Mesodermal cell (in vitro differentiated cells): ENCODE measurements at regions not wholly inside any gene's neighbourhood (a gene's known extent, or its start where the extent isn't known, plus 50 kb on each side); places are given as distances from the start of the nearest gene placed in this dataset.

Experiments used
- H3K27ac ChIP-seq: 2 replicates; pipeline ENCODE4 v1.7.0; 2013; ENCODE audit warnings: mild to moderate bottlenecking, low read depth, low read length, moderate library complexity; ENCODE audit not compliant: severe bottlenecking
- H3K36me3 ChIP-seq: 2 replicates; pipeline ENCODE4 v1.7.1; 2013; ENCODE audit warnings: mild to moderate bottlenecking, low read length, moderate library complexity; ENCODE audit not compliant: control insufficient read depth, insufficient read depth
- H3K4me1 ChIP-seq: one replicate; pipeline ENCODE4 v1.7.1; 2013; ENCODE audit warnings: mild to moderate bottlenecking, low read length; ENCODE audit not compliant: insufficient read depth, control insufficient read depth, poor library complexity, severe bottlenecking
- H3K4me3 ChIP-seq: 2 replicates; pipeline ENCODE4 v1.7.0; 2013; ENCODE audit warnings: low read length, control low read depth, mild to moderate bottlenecking; ENCODE audit not compliant: insufficient read depth, poor library complexity, severe bottlenecking; ENCODE audit errors: extremely low read depth
- H3K9me3 ChIP-seq: 2 replicates; pipeline ENCODE4 v1.7.1; 2013; ENCODE audit warnings: mild to moderate bottlenecking, low read length, moderate library complexity; ENCODE audit not compliant: control insufficient read depth
- WGBS, 2 experiments: methylation state at CpG; one replicate each; pipeline ENCODE4 v1.1.5; 2013; ENCODE audit warnings: missing lambda C conversion rate in 2 of 2; ENCODE audit not compliant: insufficient coverage in 2 of 2; 5-methylcytosine and 5-hydroxymethylcytosine counted together

DNA sequence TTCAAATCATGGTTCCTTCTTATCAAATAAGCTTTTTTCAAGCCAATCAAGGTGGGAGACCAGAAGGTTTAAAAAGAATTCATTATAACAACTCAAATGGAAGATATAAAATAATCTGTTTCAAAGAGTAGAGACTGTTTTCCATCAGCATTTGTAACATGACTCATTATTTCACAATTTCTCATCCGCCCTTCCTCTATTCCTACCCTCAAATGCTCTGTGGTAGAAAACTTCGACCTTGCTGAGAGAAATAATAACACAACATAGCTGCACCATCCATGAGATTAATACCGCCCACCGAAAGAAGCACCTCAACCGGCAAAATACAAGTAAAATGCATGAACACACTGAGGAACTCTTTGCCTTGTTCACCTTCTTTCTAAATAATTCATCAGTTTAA is 2039.2 kb upstream of the CELF4 start:
- Histone ChIP-seq H3K9me3 (no peaks in the 10 kb centered on the region), H3K4me3 (no peak overlapping the region), H3K4me1 (peaks cover 8% of the 10 kb centered on the region), H3K27ac (no peak overlapping the region), H3K36me3 (no peaks in the 10 kb centered on the region)
- WGBS, 2 experiments = 84 to 85% methylated on average over 4 to 5 of the region's 5 CpGs

DNA sequence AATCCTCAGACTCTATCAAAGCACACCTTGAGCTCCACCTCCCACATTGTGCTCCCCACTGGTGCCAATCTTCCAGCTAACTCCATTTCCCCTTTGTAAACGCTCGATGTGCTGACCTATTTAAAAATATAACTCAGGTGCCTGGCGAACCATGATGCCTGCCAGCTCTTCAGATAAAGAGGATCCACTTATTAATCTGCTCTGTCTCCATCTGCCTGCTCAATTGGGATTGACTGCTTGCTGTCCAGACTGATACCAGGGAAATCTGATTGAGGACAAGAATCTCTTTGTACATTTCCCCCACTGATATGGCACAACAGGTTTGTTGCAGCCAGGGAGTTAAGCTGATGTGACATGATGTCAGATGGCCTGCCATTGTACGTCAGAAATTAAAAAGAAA is 2036.5 kb upstream of the CELF4 start:
- 91 to 98% methylated on average over 3 to 4 of the region's 4 CpGs for WGBS, 2 experiments
- H3K4me3 ChIP-seq = no peak overlapping the region
- H3K27ac ChIP-seq = no peak overlapping the region
- no peaks in the 10 kb centered on the region for H3K36me3 ChIP-seq
- peaks cover 8% of the 10 kb centered on the region for H3K4me1 ChIP-seq
- H3K9me3 ChIP-seq = no peaks in the 10 kb centered on the region

DNA sequence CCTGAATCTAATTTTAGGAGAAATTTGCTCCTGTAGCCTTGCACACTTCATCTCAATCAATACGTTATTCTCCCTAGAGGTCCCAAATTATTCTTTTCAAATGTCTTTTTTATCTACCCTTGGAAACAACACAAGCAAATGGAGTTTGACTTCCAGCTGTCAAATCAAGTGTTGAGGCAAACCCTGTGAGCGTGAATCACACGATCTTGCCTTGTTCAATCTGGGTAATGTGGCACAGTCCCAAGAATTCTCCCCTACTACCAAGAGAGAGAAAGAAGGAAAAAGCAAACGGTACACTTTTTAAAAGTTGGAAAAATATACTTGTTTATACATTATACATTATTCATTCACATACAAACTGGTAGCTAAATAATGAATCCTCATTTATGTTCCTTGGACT is 2035.3 kb upstream of the CELF4 start:
- Histone ChIP-seq H3K4me3 (no peak overlapping the region), H3K27ac (no peak overlapping the region), H3K9me3 (no peaks in the 10 kb centered on the region), H3K4me1 (no peaks in the 10 kb centered on the region), H3K36me3 (no peaks in the 10 kb centered on the region)
- 100% methylated on average over 1 of the region's 4 CpGs for WGBS, 2 experiments

DNA sequence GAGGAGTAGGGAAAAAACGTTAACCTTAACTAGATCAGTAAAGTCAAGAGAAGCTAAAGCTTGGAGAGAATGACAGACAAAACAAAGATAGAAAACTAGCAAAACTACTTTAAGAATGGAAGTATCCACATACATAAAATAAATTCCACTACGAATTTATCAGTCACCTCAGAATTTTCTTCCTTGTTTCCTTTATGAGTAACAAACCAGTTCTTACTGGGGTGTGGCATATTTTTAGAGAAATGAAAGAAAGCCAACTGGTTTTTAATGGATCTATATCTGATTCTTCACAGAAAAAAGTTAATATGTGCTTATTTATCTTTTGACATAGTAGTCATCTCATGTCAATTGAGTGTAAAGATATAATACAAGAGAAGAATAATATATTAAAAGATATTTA is 2033.7 kb upstream of the CELF4 start:
- WGBS, 2 experiments = no CpG with 5 or more reads among the region's 2 CpGs
- H3K4me1 ChIP-seq = no peaks in the 10 kb centered on the region
- H3K27ac ChIP-seq = no peak overlapping the region
- no peaks in the 10 kb centered on the region for H3K36me3 ChIP-seq
- no peaks in the 10 kb centered on the region for H3K9me3 ChIP-seq
- H3K4me3 ChIP-seq = no peak overlapping the region

DNA sequence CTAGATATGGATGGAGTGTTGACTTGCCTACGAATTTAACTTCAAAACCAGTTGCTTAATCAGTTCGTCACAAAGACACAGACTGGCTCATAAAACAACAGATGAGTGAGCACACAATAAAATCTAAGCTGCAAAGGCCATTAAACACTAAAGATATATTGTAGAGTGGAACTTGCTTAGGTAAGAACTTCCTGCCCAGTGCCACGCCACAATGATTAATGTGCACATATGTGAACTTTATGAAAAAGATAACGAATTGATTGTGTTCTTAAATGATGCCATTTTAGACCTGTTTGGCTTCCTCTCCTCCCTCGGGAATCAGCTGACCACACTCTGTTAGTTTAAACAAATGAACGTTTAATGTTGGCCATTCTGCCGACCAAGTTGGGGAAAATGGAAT is 2031.3 kb upstream of the CELF4 start:
- Histone ChIP-seq H3K4me1 (no peaks in the 10 kb centered on the region), H3K9me3 (no peaks in the 10 kb centered on the region), H3K36me3 (no peaks in the 10 kb centered on the region), H3K4me3 (no peak overlapping the region), H3K27ac (no peak overlapping the region)
- 94 to 100% methylated on average over 3 of the region's 7 CpGs for WGBS, 2 experiments

DNA sequence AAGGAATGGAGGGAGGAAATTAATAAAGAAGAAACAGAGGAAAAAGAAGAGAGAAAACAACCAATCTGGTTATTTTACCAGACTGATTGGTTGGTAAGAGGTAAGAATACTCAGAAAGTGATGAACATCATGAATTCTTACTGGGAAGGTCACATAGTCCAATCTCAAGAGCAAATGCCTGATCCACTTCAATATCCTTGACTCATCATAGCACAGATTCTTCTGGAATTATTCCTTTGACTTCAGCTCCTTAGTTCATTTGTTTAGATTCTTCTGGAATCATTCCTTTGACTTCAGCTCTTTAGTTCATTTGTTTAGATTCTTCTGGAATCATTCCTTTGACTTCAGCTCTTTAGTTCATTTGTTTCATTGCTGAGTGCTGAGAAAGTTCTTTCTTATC is 2030.6 kb upstream of the CELF4 start:
- Histone ChIP-seq H3K4me3 (no peak overlapping the region), H3K4me1 (no peaks in the 10 kb centered on the region), H3K36me3 (no peaks in the 10 kb centered on the region), H3K27ac (no peak overlapping the region), H3K9me3 (no peaks in the 10 kb centered on the region)

DNA sequence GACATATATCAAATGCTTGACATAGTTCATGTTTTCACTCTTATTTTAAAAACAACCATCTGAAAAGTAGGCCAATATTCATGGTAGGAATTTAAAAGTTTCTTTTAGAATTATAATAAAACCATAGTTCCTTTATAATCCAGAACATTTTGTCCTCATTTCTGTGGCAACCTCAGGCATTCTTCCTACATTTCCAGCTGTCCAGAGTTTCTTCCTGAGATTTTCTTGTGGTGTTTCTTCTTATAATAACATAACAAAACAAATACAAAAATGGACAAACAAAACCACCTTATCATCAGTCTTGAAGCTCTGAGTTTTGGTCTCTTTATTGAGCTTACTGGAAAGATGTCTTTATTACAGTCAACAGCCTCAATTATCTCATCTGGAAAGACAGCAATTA is 2028.6 kb upstream of the CELF4 start:
- H3K27ac ChIP-seq = no peak overlapping the region
- H3K4me3 ChIP-seq = no peak overlapping the region
- H3K4me1 ChIP-seq = no peaks in the 10 kb centered on the region
- H3K36me3 ChIP-seq = no peaks in the 10 kb centered on the region
- H3K9me3 ChIP-seq = no peaks in the 10 kb centered on the region

GRCh38 chr18:39591649-39592048 is 2026.1 kb upstream of the CELF4 start:
- no peaks in the 10 kb centered on the region for H3K9me3 ChIP-seq
- H3K4me3 ChIP-seq = no peak overlapping the region
- no peaks in the 10 kb centered on the region for H3K36me3 ChIP-seq
- no peak overlapping the region for H3K27ac ChIP-seq
- no peaks in the 10 kb centered on the region for H3K4me1 ChIP-seq

DNA sequence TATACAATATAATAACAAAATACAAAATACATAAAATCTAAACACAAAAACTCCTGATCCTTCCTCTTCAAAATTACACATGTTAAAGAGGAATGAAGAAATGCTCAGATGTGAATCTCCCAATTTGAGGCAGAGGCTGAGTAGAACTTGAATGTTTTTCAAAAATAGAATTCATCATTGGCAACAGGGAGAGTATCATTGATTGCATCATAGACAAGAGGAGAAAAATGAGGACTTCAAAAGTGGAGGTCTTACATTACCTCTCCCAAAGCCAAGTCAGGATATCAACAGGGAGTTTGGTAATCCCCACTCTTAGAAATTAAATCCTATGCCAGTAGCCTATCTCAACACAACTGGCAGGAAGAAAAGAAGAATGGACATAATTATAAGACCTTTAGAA is 2023.9 kb upstream of the CELF4 start:
- Histone ChIP-seq H3K9me3 (no peaks in the 10 kb centered on the region), H3K27ac (no peak overlapping the region), H3K4me1 (no peaks in the 10 kb centered on the region), H3K36me3 (no peaks in the 10 kb centered on the region), H3K4me3 (no peak overlapping the region)

- no peak overlapping the region for H3K4me3 ChIP-seq
- no CpG with 5 or more reads among the region's 1 CpG for WGBS, 2 experiments
Observed at GRCh38 chr18:39587586-39587985, 2022.0 kb upstream of the CELF4 start.

DNA sequence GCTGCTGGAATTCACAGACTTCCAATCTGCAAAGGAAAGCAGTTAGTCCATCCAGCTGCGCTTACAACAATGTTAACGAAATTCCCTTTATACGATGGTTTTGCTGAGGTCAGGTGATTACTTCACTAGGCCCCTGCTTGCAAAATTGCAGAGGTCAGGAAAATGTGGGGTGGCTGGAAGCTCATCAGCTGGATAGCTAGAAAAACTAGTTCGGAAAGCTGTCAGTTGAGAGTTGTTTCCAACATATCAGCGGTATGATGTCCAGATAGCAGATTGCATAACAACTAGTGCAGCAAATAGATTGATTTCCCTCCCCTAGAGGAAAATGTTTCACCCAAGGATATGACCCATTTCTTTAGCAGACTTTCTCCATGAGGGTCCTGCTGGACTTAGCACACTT is 2021.1 kb upstream of the CELF4 start:
- Histone ChIP-seq H3K9me3 (no peaks in the 10 kb centered on the region), H3K4me3 (no peak overlapping the region), H3K27ac (no peak overlapping the region), H3K4me1 (no peaks in the 10 kb centered on the region), H3K36me3 (no peaks in the 10 kb centered on the region)
- 87 to 96% methylated on average over 5 of the region's 5 CpGs for WGBS, 2 experiments

More at GRCh38 chr18:39587586-39587985, 2022.0 kb upstream of the CELF4 start:
- no peak overlapping the region for H3K27ac ChIP-seq
- no peaks in the 10 kb centered on the region for H3K4me1 ChIP-seq
- H3K36me3 ChIP-seq = no peaks in the 10 kb centered on the region
- H3K9me3 ChIP-seq = no peaks in the 10 kb centered on the region

GRCh38 chr18:39574897-39575296 is 2009.3 kb upstream of the CELF4 start:
- WGBS, 2 experiments = 93 to 100% methylated on average over 2 to 3 of the region's 4 CpGs
- Histone ChIP-seq H3K4me1 (no peaks in the 10 kb centered on the region), H3K27ac (no peak overlapping the region), H3K36me3 (no peaks in the 10 kb centered on the region), H3K4me3 (no peak overlapping the region), H3K9me3 (no peaks in the 10 kb centered on the region)
